ENCODE measurements at regions not wholly inside any gene's neighbourhood (a gene's known extent, or its start where the extent isn't known, plus 50 kb on each side); places are given as distances from the start of the nearest gene placed in this dataset.

DNA sequence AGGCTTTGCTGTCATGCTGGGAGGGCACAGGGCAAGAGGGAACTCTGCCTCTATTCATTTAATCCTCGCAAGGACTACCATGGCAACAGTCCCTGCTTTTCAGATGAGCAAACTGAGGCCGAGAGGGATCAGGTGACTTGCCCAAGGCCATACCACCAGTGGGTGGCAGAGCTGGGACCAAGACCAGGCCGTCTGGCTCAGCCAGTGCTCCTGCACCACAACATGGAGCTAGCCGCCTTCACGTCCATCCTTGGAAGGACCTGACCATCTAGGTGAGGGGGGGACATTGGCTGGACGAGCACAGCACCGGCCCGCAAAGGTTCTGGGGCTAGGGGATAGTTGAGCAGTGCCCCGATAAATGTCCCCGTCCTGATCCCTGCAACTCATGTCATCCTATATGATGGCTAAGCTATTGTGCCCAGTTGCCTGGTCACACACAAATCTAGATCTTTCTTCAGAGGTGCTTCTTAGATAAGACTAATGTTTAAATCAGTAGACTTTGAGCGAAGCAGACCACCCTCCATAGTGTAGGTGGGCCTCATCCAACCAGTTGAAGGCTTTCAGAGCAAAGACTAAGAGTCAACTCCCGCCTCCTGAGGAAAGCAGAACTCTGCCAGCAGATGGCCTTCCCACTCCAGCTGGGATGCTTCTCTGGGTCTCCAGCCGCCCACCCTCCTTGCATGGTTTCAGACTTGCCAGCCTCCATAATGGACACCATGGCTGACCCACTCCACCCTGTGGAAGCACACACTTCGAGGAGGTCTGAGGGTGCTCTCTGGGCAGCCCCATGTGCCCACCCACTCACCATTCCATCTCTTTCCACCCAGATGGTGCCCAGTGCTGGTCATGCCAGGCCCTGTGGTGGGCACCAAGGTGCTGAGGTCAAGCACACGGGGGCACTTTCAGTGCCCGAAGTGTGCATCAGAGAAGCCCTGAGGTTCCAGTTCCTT lies 214.8 kb upstream of the RAB6C start:
- TF ChIP-seq EZH2 (IDR thresholded peaks at IDR 0.05; ENCODE audit: low read length, missing control alignments), result no peak
- TF ChIP-seq, protein P1, sequence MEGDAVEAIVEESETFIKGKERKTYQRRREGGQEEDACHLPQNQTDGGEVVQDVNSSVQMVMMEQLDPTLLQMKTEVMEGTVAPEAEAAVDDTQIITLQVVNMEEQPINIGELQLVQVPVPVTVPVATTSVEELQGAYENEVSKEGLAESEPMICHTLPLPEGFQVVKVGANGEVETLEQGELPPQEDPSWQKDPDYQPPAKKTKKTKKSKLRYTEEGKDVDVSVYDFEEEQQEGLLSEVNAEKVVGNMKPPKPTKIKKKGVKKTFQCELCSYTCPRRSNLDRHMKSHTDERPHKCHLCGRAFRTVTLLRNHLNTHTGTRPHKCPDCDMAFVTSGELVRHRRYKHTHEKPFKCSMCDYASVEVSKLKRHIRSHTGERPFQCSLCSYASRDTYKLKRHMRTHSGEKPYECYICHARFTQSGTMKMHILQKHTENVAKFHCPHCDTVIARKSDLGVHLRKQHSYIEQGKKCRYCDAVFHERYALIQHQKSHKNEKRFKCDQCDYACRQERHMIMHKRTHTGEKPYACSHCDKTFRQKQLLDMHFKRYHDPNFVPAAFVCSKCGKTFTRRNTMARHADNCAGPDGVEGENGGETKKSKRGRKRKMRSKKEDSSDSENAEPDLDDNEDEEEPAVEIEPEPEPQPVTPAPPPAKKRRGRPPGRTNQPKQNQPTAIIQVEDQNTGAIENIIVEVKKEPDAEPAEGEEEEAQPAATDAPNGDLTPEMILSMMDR (conservative IDR thresholded peaks at IDR 0.05 in 1 of 2, IDR thresholded peaks at IDR 0.05 in 1 of 2; ENCODE audit: low read depth in 1 of 2, low read length in 2 of 2), result no peak
